Stimulated activated naive CD4-positive, alpha-beta T cell (primary cell): ENCODE measurements at regions not wholly inside any gene's neighbourhood (a gene's known extent, or its start where the extent isn't known, plus 50 kb on each side); places are given as distances from the start of the nearest gene placed in this dataset.

Source experiments
- DNase-seq, 6 experiments: peaks; one replicate each; lab custom pipeline; 2025; lab: John Stamatoyannopoulos, UW

GRCh38 chr11:116294630-116295029, 478.2 kb downstream of the BUD13 start:
- no peak for DNase-seq

GRCh38 chr11:116287866-116288265, 484.9 kb downstream of the BUD13 start:
- DNase-seq, result no peak

GRCh38 chr11:116285026-116285425, 487.8 kb downstream of the BUD13 start:
- no peak for DNase-seq

- no peak for DNase-seq
Measured at GRCh38 chr11:116283300-116283699, 489.5 kb downstream of the BUD13 start.

GRCh38 chr11:116282481-116282880, 490.3 kb downstream of the BUD13 start:
- DNase-seq, result no peak

- no peak for DNase-seq
Measured at GRCh38 chr11:116281173-116282160, 491.3 kb downstream of the BUD13 start.

GRCh38 chr11:116279511-116279910, 493.3 kb downstream of the BUD13 start:
- no peak for DNase-seq

GRCh38 chr11:116278076-116278475, 494.7 kb downstream of the BUD13 start:
- DNase-seq, result no peak

- peak; percentile 16 to 57 (median 47) for DNase-seq
Measured at GRCh38 chr11:116276051-116277044, 496.4 kb downstream of the BUD13 start.

GRCh38 chr11:116275635-116276034, 497.2 kb downstream of the BUD13 start:
- DNase-seq, result no peak

GRCh38 chr11:116274521-116274920, 498.3 kb downstream of the BUD13 start:
- DNase-seq, result no peak

GRCh38 chr11:116272181-116272789, 500.5 kb downstream of the BUD13 start:
- DNase-seq, result no peak

- no peak for DNase-seq
Measured at GRCh38 chr11:116271479-116271878, 501.3 kb downstream of the BUD13 start.

- no peak for DNase-seq
Measured at GRCh38 chr11:116267146-116267545, 505.6 kb downstream of the BUD13 start.

- DNase-seq, result no peak
Measured at GRCh38 chr11:116263770-116264169, 509.0 kb downstream of the BUD13 start.

- no peak for DNase-seq
Measured at GRCh38 chr11:116263019-116263418, 509.8 kb downstream of the BUD13 start.

GRCh38 chr11:116262370-116262769, 510.4 kb downstream of the BUD13 start:
- DNase-seq, result no peak

- DNase-seq, result no peak
Measured at GRCh38 chr11:116261606-116262005, 511.2 kb downstream of the BUD13 start.

- no peak for DNase-seq
Measured at GRCh38 chr11:116258821-116259220, 514.0 kb downstream of the BUD13 start.

GRCh38 chr11:116257883-116258282, 514.9 kb downstream of the BUD13 start:
- DNase-seq, result no peak

GRCh38 chr11:116257092-116257491, 515.7 kb downstream of the BUD13 start:
- DNase-seq, result no peak

- DNase-seq, result no peak
Measured at GRCh38 chr11:116256215-116256614, 516.6 kb downstream of the BUD13 start.
